HL-60 (cell line): ENCODE measurements at regions not wholly inside any gene's neighbourhood (a gene's known extent, or its start where the extent isn't known, plus 50 kb on each side); places are given as distances from the start of the nearest gene placed in this dataset.

Experiments used
- DNase-seq, 2 experiments: peaks; one replicate each; pipeline ENCODE4 v3.0.0-alpha.2; 2010 to 2020; ENCODE audit warnings: low read depth in 1 of 2, low spot score in 1 of 2
- H3K27ac ChIP-seq: fragments of 250-450 bp; sonication (Bioruptor Pico); replicated peaks from 2 replicates; pipeline ENCODE4 v1.5.1; 2020; ENCODE audit warnings: mild to moderate bottlenecking, moderate library complexity
- H3K27me3 ChIP-seq: fragments of 250-450 bp; sonication (Bioruptor Pico); 2 replicates; pipeline ENCODE4 v1.5.1; 2021; ENCODE audit warnings: mild to moderate bottlenecking, moderate library complexity; ENCODE audit not compliant: insufficient read depth, poor library complexity, severe bottlenecking
- H3K4me3 ChIP-seq: replicated peaks from 2 replicates; pipeline ENCODE4 v1.5.1; 2011; ENCODE audit warnings: mild to moderate bottlenecking, control low read depth, low read length; ENCODE audit not compliant: insufficient read depth
- CTCF ChIP-seq: IDR thresholded peaks from one replicate; pipeline ENCODE4 v1.5.1; 2011; ENCODE audit warnings: low read length, control low read depth, inconsistent platforms; ENCODE audit not compliant: insufficient read depth
- GABPA ChIP-seq: IDR thresholded peaks from 2 replicates; pipeline ENCODE4 v1.6.1; 2012; ENCODE audit warnings: low read depth
- POLR2AphosphoS5 ChIP-seq: IDR thresholded peaks from 2 replicates; pipeline ENCODE4 v1.6.1; 2012; ENCODE audit warnings: low read depth
- REST ChIP-seq: IDR thresholded peaks from 2 replicates; pipeline ENCODE4 v1.6.1; 2012; ENCODE audit warnings: low read depth; ENCODE audit not compliant: insufficient replicate concordance
- SPI1 ChIP-seq: IDR thresholded peaks from 2 replicates; pipeline ENCODE4 v1.6.1; 2012; ENCODE audit warnings: low read depth, mild to moderate bottlenecking, borderline replicate concordance

- H3K4me3 ChIP-seq: no peak overlapping the region
- no peak for DNase-seq
Observed at GRCh38 chr2:204172145-204172600, 235.6 kb downstream of the ICOS start.

GRCh38 chr2:204174034-204174433 is 237.5 kb downstream of the ICOS start:
- DNase-seq: no peak
- peaks cover 2% of the 10 kb centered on the region for H3K27me3 ChIP-seq
- no peak for TF ChIP-seq SPI1
- no peak for TF ChIP-seq CTCF
- TF ChIP-seq POLR2AphosphoS5: no peak
- TF ChIP-seq REST: no peak
- H3K27ac ChIP-seq: no peak overlapping the region
- no peak overlapping the region for H3K4me3 ChIP-seq

More at GRCh38 chr2:204172145-204172600, 235.6 kb downstream of the ICOS start:
- Histone ChIP-seq H3K27ac (no peak overlapping the region), H3K27me3 (peaks cover 2% of the 10 kb centered on the region)
- TF ChIP-seq CTCF: no peak
- no peak for TF ChIP-seq REST
- no peak for TF ChIP-seq GABPA
- no peak for TF ChIP-seq SPI1
- no peak for TF ChIP-seq POLR2AphosphoS5

GRCh38 chr2:204175552-204176271 is 239.1 kb downstream of the ICOS start:
- Histone ChIP-seq H3K27me3 (peaks cover 2% of the 10 kb centered on the region), H3K27ac (no peak overlapping the region), H3K4me3 (no peak overlapping the region)
- no peak for DNase-seq
- no peak for TF ChIP-seq GABPA
- TF ChIP-seq CTCF: no peak
- TF ChIP-seq SPI1: no peak
- no peak for TF ChIP-seq POLR2AphosphoS5
- no peak for TF ChIP-seq REST
